ENCODE measurements at regions not wholly inside any gene's neighbourhood (a gene's known extent, or its start where the extent isn't known, plus 50 kb on each side); places are given as distances from the start of the nearest gene placed in this dataset.
A peak's percentile ranks its signal among the peaks of the same experiment; 100 is the strongest.

GRCh38 chr21:28742527-28742926, 250.2 kb downstream of the LTN1 start:
- peak; percentile 42 for DNase-seq (ENCODE audit: low read depth, low spot score)
- in situ Hi-C loops (cut with HindIII; ENCODE audit: low pct_unique_long_range_greater_than_20kb, low sequenced_read_pairs): no loop called here

GRCh38 chr21:28740125-28740524, 252.6 kb downstream of the LTN1 start:
- in situ Hi-C loops (cut with HindIII; ENCODE audit: low pct_unique_long_range_greater_than_20kb, low sequenced_read_pairs): no loop called here
- peak; percentile 42 for DNase-seq (ENCODE audit: low read depth, low spot score)

- in situ Hi-C loops (cut with HindIII; ENCODE audit: low pct_unique_long_range_greater_than_20kb, low sequenced_read_pairs): no loop called here
Observed at GRCh38 chr21:28738882-28739281, 253.8 kb downstream of the LTN1 start.

GRCh38 chr21:28738420-28738704, 254.3 kb downstream of the LTN1 start:
- no peak for DNase-seq (ENCODE audit: low read depth, low spot score)
- in situ Hi-C loops (cut with HindIII; ENCODE audit: low pct_unique_long_range_greater_than_20kb, low sequenced_read_pairs): no loop called here

More at GRCh38 chr21:28738882-28739281, 253.8 kb downstream of the LTN1 start:
- no peak for DNase-seq (ENCODE audit: low read depth, low spot score)

- DNase-seq (ENCODE audit: low read depth, low spot score): no peak
- in situ Hi-C loops (cut with HindIII; ENCODE audit: low pct_unique_long_range_greater_than_20kb, low sequenced_read_pairs): no loop called here
Observed at GRCh38 chr21:28737674-28738419, 254.8 kb downstream of the LTN1 start.

- no peak for DNase-seq (ENCODE audit: low read depth, low spot score)
- in situ Hi-C loops (cut with HindIII; ENCODE audit: low pct_unique_long_range_greater_than_20kb, low sequenced_read_pairs): no loop called here
Observed at GRCh38 chr21:28734522-28735175, 258.0 kb downstream of the LTN1 start.

- in situ Hi-C loops (cut with HindIII; ENCODE audit: low pct_unique_long_range_greater_than_20kb, low sequenced_read_pairs): no loop called here
- no peak for DNase-seq (ENCODE audit: low read depth, low spot score)
Observed at GRCh38 chr21:28731700-28732321, 260.9 kb downstream of the LTN1 start.

GRCh38 chr21:28729887-28730286, 262.8 kb downstream of the LTN1 start:
- no peak for DNase-seq (ENCODE audit: low read depth, low spot score)
- in situ Hi-C loops (cut with HindIII; ENCODE audit: low pct_unique_long_range_greater_than_20kb, low sequenced_read_pairs): no loop called here

- DNase-seq (ENCODE audit: low read depth, low spot score): no peak
- in situ Hi-C loops (cut with HindIII; ENCODE audit: low pct_unique_long_range_greater_than_20kb, low sequenced_read_pairs): no loop called here
Observed at GRCh38 chr21:28727809-28728208, 264.9 kb downstream of the LTN1 start.

GRCh38 chr21:28725396-28725795, 267.3 kb downstream of the LTN1 start:
- DNase-seq (ENCODE audit: low read depth, low spot score): no peak
- in situ Hi-C loops (cut with HindIII; ENCODE audit: low pct_unique_long_range_greater_than_20kb, low sequenced_read_pairs): no loop called here

- in situ Hi-C loops (cut with HindIII; ENCODE audit: low pct_unique_long_range_greater_than_20kb, low sequenced_read_pairs): no loop called here
- no peak for DNase-seq (ENCODE audit: low read depth, low spot score)
Observed at GRCh38 chr21:28723646-28724045, 269.0 kb downstream of the LTN1 start.

GRCh38 chr21:28719723-28720122, 273.0 kb downstream of the LTN1 start:
- DNase-seq (ENCODE audit: low read depth, low spot score): no peak
- in situ Hi-C loops (cut with HindIII; ENCODE audit: low pct_unique_long_range_greater_than_20kb, low sequenced_read_pairs): no loop called here

- DNase-seq (ENCODE audit: low read depth, low spot score): no peak
- in situ Hi-C loops (cut with HindIII; ENCODE audit: low pct_unique_long_range_greater_than_20kb, low sequenced_read_pairs): no loop called here
Observed at GRCh38 chr21:28714777-28715464, 277.8 kb downstream of the LTN1 start.

- no peak for DNase-seq (ENCODE audit: low read depth, low spot score)
- in situ Hi-C loops (cut with HindIII; ENCODE audit: low pct_unique_long_range_greater_than_20kb, low sequenced_read_pairs): no loop called here
Observed at GRCh38 chr21:28712411-28712810, 280.3 kb downstream of the LTN1 start.

GRCh38 chr21:28705616-28706015, 287.1 kb downstream of the LTN1 start:
- in situ Hi-C loops (cut with HindIII; ENCODE audit: low pct_unique_long_range_greater_than_20kb, low sequenced_read_pairs): no loop called here
- no peak for DNase-seq (ENCODE audit: low read depth, low spot score)

- in situ Hi-C loops (cut with HindIII; ENCODE audit: low pct_unique_long_range_greater_than_20kb, low sequenced_read_pairs): no loop called here
- DNase-seq (ENCODE audit: low read depth, low spot score): no peak
Observed at GRCh38 chr21:28704746-28705145, 287.9 kb downstream of the LTN1 start.

GRCh38 chr21:28703861-28704260, 288.8 kb downstream of the LTN1 start:
- no peak for DNase-seq (ENCODE audit: low read depth, low spot score)
- in situ Hi-C loops (cut with HindIII; ENCODE audit: low pct_unique_long_range_greater_than_20kb, low sequenced_read_pairs): no loop called here

- in situ Hi-C loops (cut with HindIII; ENCODE audit: low pct_unique_long_range_greater_than_20kb, low sequenced_read_pairs): no loop called here
- no peak for DNase-seq (ENCODE audit: low read depth, low spot score)
Observed at GRCh38 chr21:28699596-28700259, 292.9 kb downstream of the LTN1 start.

Data from SK-MEL-5 (cell line).